ENCODE measurements at regions not wholly inside any gene's neighbourhood (a gene's known extent, or its start where the extent isn't known, plus 50 kb on each side); places are given as distances from the start of the nearest gene placed in this dataset.

- ChIA-PET POLR2A (no interaction called here), CTCF (interaction anchor here (1.2 kb wide), 1 partner anchor 13 kb away, joined by 3 read pairs; no protein-coding TSS in a partner anchor)
- Histone ChIP-seq H3K4me3 (no peak overlapping the region), H3K4me2 (no peak overlapping the region), H3K4me1 (no peaks in the 10 kb centered on the region), H3K27ac (no peak overlapping the region), H3K9me3 (no peaks in the 10 kb centered on the region)
- no peak for ATAC-seq
- no peak for TF ChIP-seq FOSL2 (IDR thresholded peaks at IDR 0.05)
- no peak for TF ChIP-seq FOSL2 (CRISPR knock-in tag; IDR thresholded peaks at IDR 0.05)
- TF ChIP-seq KDM5A (IDR thresholded peaks at IDR 0.05) = no peak
- TF ChIP-seq CHD2 (IDR thresholded peaks at IDR 0.05; ENCODE audit: low read length, partially characterized antibody) = no peak
- no peak for TF ChIP-seq CEBPB (IDR thresholded peaks at IDR 0.05)
- no peak for TF ChIP-seq HEYL (CRISPR knock-in tag; IDR thresholded peaks at IDR 0.05)
- no peak for TF ChIP-seq FOXS1 (CRISPR knock-in tag; IDR thresholded peaks at IDR 0.05)
- TF ChIP-seq PHF8 (IDR thresholded peaks at IDR 0.05; ENCODE audit: borderline replicate concordance, low read depth) = no peak
- TF ChIP-seq RAD21 (conservative IDR thresholded peaks at IDR 0.05 in 1 of 2, IDR thresholded peaks at IDR 0.05 in 1 of 2) = no peak
- TF ChIP-seq ELK1 (IDR thresholded peaks at IDR 0.05; ENCODE audit: low read depth, low read length) = no peak
- no peak for TF ChIP-seq ESRRA (IDR thresholded peaks at IDR 0.05; ENCODE audit: borderline replicate concordance, low read length)
- no peak for TF ChIP-seq USF2 (IDR thresholded peaks at IDR 0.05)
- no peak for TF ChIP-seq KDM1A (IDR thresholded peaks at IDR 0.05; ENCODE audit: low read depth)
- TF ChIP-seq MAFK (IDR thresholded peaks at IDR 0.05; ENCODE audit: partially characterized antibody) = no peak
- no peak for TF ChIP-seq RCOR1 (IDR thresholded peaks at IDR 0.05; ENCODE audit: low read depth, low read length)
- TF ChIP-seq TFCP2L1 (CRISPR knock-in tag; IDR thresholded peaks at IDR 0.05) = no peak
- no peak for TF ChIP-seq RFX5 (IDR thresholded peaks at IDR 0.05)
- TF ChIP-seq SREBF2 (IDR thresholded peaks at IDR 0.05) = no peak
- TF ChIP-seq CBX8 (IDR thresholded peaks at IDR 0.05) = no peak
- no peak for TF ChIP-seq BCL3 (IDR thresholded peaks at IDR 0.05)
- TF ChIP-seq NFE2L2 (conservative IDR thresholded peaks at IDR 0.05; ENCODE audit: low read length) = no peak
- DNase-seq (ENCODE audit: low read depth in 1 of 2, low spot score in 1 of 2) = no peak
- FAIRE-seq = no peak
- WGBS (ENCODE audit: missing lambda C conversion rate) = 84% methylated on average over 16 of the region's 16 CpGs
Observed at GRCh38 chr6:167755461-167755860, 71.2 kb upstream of the AFDN start.

- Histone ChIP-seq H3K4me2 (no peak overlapping the region), H3K9me3 (no peaks in the 10 kb centered on the region), H3K4me3 (no peak overlapping the region), H3K4me1 (no peaks in the 10 kb centered on the region), H3K27ac (no peak overlapping the region)
- ChIA-PET CTCF (no interaction called here), POLR2A (no interaction called here)
- DNase-seq (ENCODE audit: low read depth in 1 of 2, low spot score in 1 of 2) = no peak
- WGBS (ENCODE audit: missing lambda C conversion rate) = 21% methylated on average over 2 of the region's 2 CpGs
- no peak for ATAC-seq
- no peak for FAIRE-seq
- TF ChIP-seq EP300 (IDR thresholded peaks at IDR 0.05) (no peak), FOXS1 (CRISPR knock-in tag; IDR thresholded peaks at IDR 0.05) (no peak), RNF2 (IDR thresholded peaks at IDR 0.05; ENCODE audit: borderline replicate concordance, low read depth) (no peak), MAZ (IDR thresholded peaks at IDR 0.05; ENCODE audit: borderline replicate concordance, low read depth, low read length) (no peak), REST (IDR thresholded peaks at IDR 0.05) (no peak), GATA3 (IDR thresholded peaks at IDR 0.05; ENCODE audit: borderline replicate concordance) (no peak), BCL3 (IDR thresholded peaks at IDR 0.05) (no peak), HDAC2 (IDR thresholded peaks at IDR 0.05) (no peak), TFCP2L1 (CRISPR knock-in tag; IDR thresholded peaks at IDR 0.05) (no peak), CHD4 (IDR thresholded peaks at IDR 0.05; ENCODE audit: borderline replicate concordance) (no peak), CBX2 (IDR thresholded peaks at IDR 0.05; ENCODE audit: borderline replicate concordance, low read depth) (no peak), KDM5A (IDR thresholded peaks at IDR 0.05) (no peak), ZNF302 (CRISPR knock-in tag; IDR thresholded peaks at IDR 0.05) (no peak), JUN (IDR thresholded peaks at IDR 0.05) (no peak), ATOH8 (CRISPR knock-in tag; IDR thresholded peaks at IDR 0.05; ENCODE audit: low read depth) (no peak)
Observed at GRCh38 chr6:167756597-167756996, 70.1 kb upstream of the AFDN start.
